SK-N-SH (cell line): ENCODE measurements at regions not wholly inside any gene's neighbourhood (a gene's known extent, or its start where the extent isn't known, plus 50 kb on each side); places are given as distances from the start of the nearest gene placed in this dataset.

ENCODE experiments used
- CHD2 ChIP-seq: fragments of 150-350 bp; IDR thresholded peaks from 2 replicates; pipeline ENCODE4 v1.6.1; 2018; ENCODE audit warnings: low read length; ENCODE audit not compliant: partially characterized antibody
- EP300 ChIP-seq, 2 experiments: IDR thresholded peaks; 2 replicates each; pipeline versions ENCODE4 v1.4.0 to v1.6.1; 2012; ENCODE audit warnings: borderline replicate concordance in 1 of 2, low read depth in 1 of 2, low read length in 1 of 2
- EZH2phosphoT487 ChIP-seq: fragments of 200-600 bp; sonication (generic); IDR thresholded peaks from 2 replicates; pipeline ENCODE4 v1.6.1; 2017; ENCODE audit warnings: low read depth, mixed run types, mild to moderate bottlenecking, antibody characterized with exemption, moderate library complexity, borderline replicate concordance
- GABPA ChIP-seq: IDR thresholded peaks from 2 replicates; pipeline ENCODE4 v1.4.0; 2012; ENCODE audit warnings: low read depth, mild to moderate bottlenecking
- IRF3 ChIP-seq: fragments of 150-350 bp; IDR thresholded peaks from 2 replicates; pipeline ENCODE4 v1.6.1; 2016; ENCODE audit warnings: mild to moderate bottlenecking, low read depth, low read length
- POLR2AphosphoS5 ChIP-seq: IDR thresholded peaks from 2 replicates; pipeline ENCODE4 v1.6.1; 2012; ENCODE audit warnings: low read depth, low read length
- RAD21 ChIP-seq: IDR thresholded peaks from 2 replicates; pipeline ENCODE4 v1.6.1; 2012; ENCODE audit warnings: mild to moderate bottlenecking, low read length
- RCOR1 ChIP-seq: fragments of 150-350 bp; IDR thresholded peaks from 2 replicates; pipeline ENCODE4 v1.6.1; 2017; ENCODE audit warnings: antibody characterized with exemption, low read length
- TEAD4 ChIP-seq: IDR thresholded peaks from 2 replicates; pipeline ENCODE4 v1.4.0; 2012; ENCODE audit warnings: mild to moderate bottlenecking, borderline replicate concordance; ENCODE audit not compliant: insufficient read depth
- YY1 ChIP-seq: IDR thresholded peaks from 2 replicates; pipeline ENCODE4 v1.4.0; 2012; ENCODE audit warnings: low read depth, mild to moderate bottlenecking
- TF ChIP-seq, protein P1 (sequence below): fragments of 200-600 bp; sonication (generic); IDR thresholded peaks from 2 replicates; pipeline ENCODE4 v1.6.1; 2017; ENCODE audit warnings: antibody characterized with exemption, mild to moderate bottlenecking, moderate library complexity

DNA sequence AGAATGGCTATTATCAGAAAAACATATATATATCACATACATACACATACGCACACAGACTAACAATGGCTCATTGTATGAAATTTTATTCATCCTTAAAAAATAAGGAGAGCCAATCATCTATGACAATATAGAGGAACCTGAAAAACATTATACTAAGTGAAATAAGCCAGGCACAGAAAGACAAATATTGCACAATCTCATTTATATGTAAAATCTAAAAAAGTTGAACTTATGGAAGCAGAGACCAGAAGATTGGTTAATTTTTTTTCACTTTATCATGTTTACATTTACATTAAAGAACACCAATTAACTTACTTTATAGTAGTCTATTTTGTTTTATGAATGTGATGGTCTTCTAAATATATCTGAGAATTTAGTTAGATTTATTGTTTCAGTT is 198.7 kb downstream of the KIF2B start:
- no peak for TF ChIP-seq TEAD4
- TF ChIP-seq, protein P1, sequence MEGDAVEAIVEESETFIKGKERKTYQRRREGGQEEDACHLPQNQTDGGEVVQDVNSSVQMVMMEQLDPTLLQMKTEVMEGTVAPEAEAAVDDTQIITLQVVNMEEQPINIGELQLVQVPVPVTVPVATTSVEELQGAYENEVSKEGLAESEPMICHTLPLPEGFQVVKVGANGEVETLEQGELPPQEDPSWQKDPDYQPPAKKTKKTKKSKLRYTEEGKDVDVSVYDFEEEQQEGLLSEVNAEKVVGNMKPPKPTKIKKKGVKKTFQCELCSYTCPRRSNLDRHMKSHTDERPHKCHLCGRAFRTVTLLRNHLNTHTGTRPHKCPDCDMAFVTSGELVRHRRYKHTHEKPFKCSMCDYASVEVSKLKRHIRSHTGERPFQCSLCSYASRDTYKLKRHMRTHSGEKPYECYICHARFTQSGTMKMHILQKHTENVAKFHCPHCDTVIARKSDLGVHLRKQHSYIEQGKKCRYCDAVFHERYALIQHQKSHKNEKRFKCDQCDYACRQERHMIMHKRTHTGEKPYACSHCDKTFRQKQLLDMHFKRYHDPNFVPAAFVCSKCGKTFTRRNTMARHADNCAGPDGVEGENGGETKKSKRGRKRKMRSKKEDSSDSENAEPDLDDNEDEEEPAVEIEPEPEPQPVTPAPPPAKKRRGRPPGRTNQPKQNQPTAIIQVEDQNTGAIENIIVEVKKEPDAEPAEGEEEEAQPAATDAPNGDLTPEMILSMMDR = no peak
- TF ChIP-seq CHD2 = no peak
- no peak for TF ChIP-seq POLR2AphosphoS5
- no peak for TF ChIP-seq IRF3
- no peak for TF ChIP-seq YY1
- no peak for TF ChIP-seq EZH2phosphoT487
- no peak for TF ChIP-seq RCOR1
- TF ChIP-seq EP300 (IDR thresholded peaks at IDR 0.05; ENCODE audit: borderline replicate concordance in 1 of 2, low read depth in 1 of 2, low read length in 1 of 2) = no peak
- no peak for TF ChIP-seq RAD21
- no peak for TF ChIP-seq GABPA
